HUES64 (cell line): ENCODE measurements at regions not wholly inside any gene's neighbourhood (a gene's known extent, or its start where the extent isn't known, plus 50 kb on each side); places are given as distances from the start of the nearest gene placed in this dataset.

Experiments
- H3K27ac ChIP-seq: 2 replicates; pipeline ENCODE4 v1.7.0; 2013; ENCODE audit warnings: low read depth, low read length, inconsistent platforms
- H3K27me3 ChIP-seq: 2 replicates; pipeline ENCODE4 v1.6.1; 2013; ENCODE audit warnings: mild to moderate bottlenecking, low read length; ENCODE audit not compliant: insufficient read depth
- H3K36me3 ChIP-seq: 2 replicates; pipeline ENCODE4 v1.6.1; 2013; ENCODE audit warnings: mild to moderate bottlenecking, low read length; ENCODE audit not compliant: insufficient read depth
- H3K4me1 ChIP-seq: 2 replicates; pipeline ENCODE4 v1.6.1; 2013; ENCODE audit warnings: mild to moderate bottlenecking, low read length, moderate library complexity; ENCODE audit not compliant: insufficient read depth
- H3K4me3 ChIP-seq: 2 replicates; pipeline ENCODE4 v1.5.1; 2013; ENCODE audit warnings: mild to moderate bottlenecking, low read length, moderate library complexity
- H3K9ac ChIP-seq: 2 replicates; pipeline ENCODE4 v1.6.1; 2013; ENCODE audit warnings: mild to moderate bottlenecking, low read depth, low read length
- H3K9me3 ChIP-seq: 2 replicates; pipeline ENCODE4 v1.6.1; 2013; ENCODE audit warnings: low read depth, low read length; ENCODE audit not compliant: insufficient read depth
- WGBS: fragments of 150-250, 120-280 bp; methylation state at CpG from one replicate; pipeline ENCODE4 v1.1.7; 2013; ENCODE audit warnings: missing lambda C conversion rate; 5-methylcytosine and 5-hydroxymethylcytosine counted together

- Histone ChIP-seq H3K4me3 (no peak overlapping the region), H3K27me3 (no peaks in the 10 kb centered on the region), H3K9ac (no peak overlapping the region), H3K36me3 (no peaks in the 10 kb centered on the region), H3K27ac (no peak overlapping the region), H3K4me1 (no peaks in the 10 kb centered on the region), H3K9me3 (peaks cover 6% of the 10 kb centered on the region; the same call in 1 of the 2 replicates)
- WGBS: 93% methylated on average over 3 of the region's 3 CpGs
These were observed 286.9 kb upstream of the RUNX1 start for GRCh38 chr21:35335951-35336446.

DNA sequence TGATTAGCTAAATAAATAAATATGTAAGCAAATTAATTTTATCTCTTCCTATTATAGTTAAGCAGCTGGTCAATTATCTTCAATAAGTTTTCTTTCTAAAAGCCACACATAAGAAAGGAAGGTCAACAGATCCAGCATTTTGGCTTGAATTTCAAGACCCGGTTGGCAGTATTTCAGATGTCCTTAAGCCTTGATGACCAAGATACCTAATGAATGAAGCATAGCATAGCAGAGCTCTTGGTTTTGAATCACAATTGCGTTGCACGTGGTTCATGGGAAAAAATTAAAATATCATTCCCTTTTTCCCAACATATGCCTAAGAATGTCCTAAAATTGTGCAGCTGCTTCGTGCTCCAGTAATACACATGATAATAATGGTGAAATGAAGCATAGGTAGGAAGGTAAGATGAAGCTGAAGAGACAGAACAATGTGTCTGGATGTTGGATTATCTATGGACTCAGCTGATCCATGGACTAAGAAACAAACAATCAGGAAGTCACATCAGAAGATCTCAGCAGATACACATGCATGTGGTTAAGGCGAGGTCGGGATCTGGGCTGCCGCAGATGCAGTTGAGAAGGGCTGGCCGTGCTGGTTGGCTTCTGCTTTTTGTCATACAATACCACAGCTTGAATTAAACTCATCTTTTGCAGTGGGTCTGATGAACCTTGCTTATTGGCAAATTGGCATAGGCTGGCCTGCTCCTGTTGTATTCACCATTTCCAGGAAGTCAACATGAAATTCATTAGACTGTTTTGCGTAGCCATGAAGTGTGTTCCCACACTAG is 284.9 kb upstream of the RUNX1 start:
- Histone ChIP-seq H3K4me1 (no peaks in the 10 kb centered on the region), H3K27me3 (no peaks in the 10 kb centered on the region), H3K9ac (no peak overlapping the region), H3K27ac (no peak overlapping the region), H3K9me3 (peaks cover 4% of the 10 kb centered on the region; the same call in 1 of the 2 replicates), H3K4me3 (no peak overlapping the region), H3K36me3 (no peaks in the 10 kb centered on the region)
- 96% methylated on average over 9 of the region's 9 CpGs for WGBS

GRCh38 chr21:35332841-35333426 is 283.8 kb upstream of the RUNX1 start:
- no peaks in the 10 kb centered on the region for H3K9me3 ChIP-seq
- no peak overlapping the region for H3K4me3 ChIP-seq
- no peaks in the 10 kb centered on the region for H3K36me3 ChIP-seq
- 91% methylated on average over 4 of the region's 5 CpGs for whole genome bisulfite sequencing
- H3K27ac ChIP-seq: no peak overlapping the region
- H3K9ac ChIP-seq: no peak overlapping the region
- no peaks in the 10 kb centered on the region for H3K27me3 ChIP-seq
- H3K4me1 ChIP-seq: no peaks in the 10 kb centered on the region

DNA sequence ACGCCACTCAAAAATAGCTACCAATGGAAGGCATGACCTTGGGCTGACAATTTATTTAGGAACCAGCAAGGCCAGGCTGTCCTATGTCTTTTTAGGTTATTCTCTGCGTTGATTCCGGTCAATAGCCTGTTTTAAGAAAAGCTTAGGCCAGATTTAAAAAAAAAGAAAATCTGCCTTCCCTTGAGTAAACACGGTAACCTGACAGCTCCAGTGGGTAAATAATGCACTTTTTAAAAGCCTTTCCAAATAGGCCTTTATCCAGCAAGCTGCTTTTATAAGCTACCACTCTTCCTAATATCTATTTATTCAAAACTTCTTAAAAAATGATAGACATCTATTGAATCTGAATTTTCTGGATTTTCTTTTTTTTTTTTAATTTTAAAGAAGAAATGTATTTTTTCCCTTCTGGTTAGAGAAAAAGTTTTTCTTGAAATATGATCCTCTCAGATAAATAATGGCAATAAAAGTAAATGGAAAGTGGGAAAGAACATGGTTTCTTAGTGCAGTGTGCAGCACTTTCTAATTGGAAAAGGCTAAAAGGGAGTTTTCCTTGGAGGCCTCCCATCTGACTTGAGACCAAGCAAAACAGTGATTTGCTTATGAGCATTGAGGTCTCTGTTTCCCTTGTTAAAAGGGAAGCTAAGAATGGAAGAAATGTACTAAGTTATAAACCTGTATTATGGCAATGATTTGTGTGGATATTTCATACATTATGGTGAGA is 281.0 kb upstream of the RUNX1 start:
- Histone ChIP-seq H3K27me3 (no peaks in the 10 kb centered on the region), H3K4me3 (no peak overlapping the region), H3K4me1 (no peaks in the 10 kb centered on the region), H3K36me3 (no peaks in the 10 kb centered on the region), H3K9me3 (no peaks in the 10 kb centered on the region), H3K27ac (no peak overlapping the region), H3K9ac (no peak overlapping the region)
- 93% methylated on average over 4 of the region's 4 CpGs for WGBS

DNA sequence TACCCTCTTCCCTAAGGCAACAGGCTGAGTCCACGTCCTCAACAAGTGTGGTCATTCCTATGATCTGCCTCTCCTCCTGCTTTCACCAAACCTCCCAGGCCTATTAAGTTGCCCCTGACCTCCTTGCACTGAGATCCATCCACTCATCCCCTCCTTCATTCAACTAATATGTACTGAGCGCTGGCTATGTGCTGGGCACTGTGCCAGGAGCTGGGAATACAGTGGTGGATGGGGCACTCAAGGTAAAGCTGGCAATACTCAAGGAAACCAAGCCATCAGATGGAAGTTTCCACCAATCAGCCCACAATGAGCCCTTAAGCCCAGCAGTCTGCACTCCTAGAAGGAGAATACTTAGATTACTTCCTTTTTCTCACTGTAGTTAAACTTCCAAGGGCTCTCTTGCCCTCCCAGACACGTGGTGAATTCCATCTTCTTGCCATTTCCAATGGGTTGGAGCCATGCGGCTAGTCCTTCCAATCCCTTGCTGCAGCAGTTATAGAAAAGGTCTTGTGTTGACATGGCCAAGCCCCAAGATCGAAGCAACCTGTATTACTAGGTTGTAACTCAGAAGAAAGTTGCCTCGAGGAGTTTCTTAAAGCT is 279.9 kb upstream of the RUNX1 start:
- no peak overlapping the region for H3K9ac ChIP-seq
- H3K4me3 ChIP-seq: no peak overlapping the region
- H3K27me3 ChIP-seq: no peaks in the 10 kb centered on the region
- H3K4me1 ChIP-seq: no peaks in the 10 kb centered on the region; the same call in 1 of the 2 replicates
- no peak overlapping the region for H3K27ac ChIP-seq
- H3K9me3 ChIP-seq: no peaks in the 10 kb centered on the region
- WGBS: 89% methylated on average over 6 of the region's 6 CpGs
- H3K36me3 ChIP-seq: no peaks in the 10 kb centered on the region

DNA sequence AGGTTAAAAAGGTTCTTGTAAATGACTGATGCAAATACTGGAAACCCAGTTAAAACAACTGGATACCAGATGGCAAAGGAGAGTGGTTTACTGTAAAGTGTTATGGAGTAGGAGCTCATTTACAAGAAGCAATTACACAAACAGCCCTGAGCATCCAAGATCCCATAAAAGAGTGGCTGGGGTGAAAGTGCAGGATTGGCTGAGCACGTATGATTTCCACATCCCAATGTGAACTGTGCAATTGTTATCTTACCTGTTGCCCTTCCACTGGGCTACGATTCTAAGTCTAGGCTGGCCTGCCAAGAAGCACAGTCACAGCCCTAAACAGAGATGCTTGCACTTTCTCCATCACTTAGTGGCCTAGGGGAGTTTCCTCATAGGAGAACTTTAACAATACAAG is 277.6 kb upstream of the RUNX1 start:
- Histone ChIP-seq H3K9ac (no peak overlapping the region), H3K27ac (no peak overlapping the region), H3K36me3 (no peaks in the 10 kb centered on the region), H3K4me3 (no peak overlapping the region), H3K9me3 (no peaks in the 10 kb centered on the region), H3K4me1 (no peaks in the 10 kb centered on the region; the same call in 1 of the 2 replicates), H3K27me3 (no peaks in the 10 kb centered on the region)
- 96% methylated on average over 2 of the region's 2 CpGs for WGBS

DNA sequence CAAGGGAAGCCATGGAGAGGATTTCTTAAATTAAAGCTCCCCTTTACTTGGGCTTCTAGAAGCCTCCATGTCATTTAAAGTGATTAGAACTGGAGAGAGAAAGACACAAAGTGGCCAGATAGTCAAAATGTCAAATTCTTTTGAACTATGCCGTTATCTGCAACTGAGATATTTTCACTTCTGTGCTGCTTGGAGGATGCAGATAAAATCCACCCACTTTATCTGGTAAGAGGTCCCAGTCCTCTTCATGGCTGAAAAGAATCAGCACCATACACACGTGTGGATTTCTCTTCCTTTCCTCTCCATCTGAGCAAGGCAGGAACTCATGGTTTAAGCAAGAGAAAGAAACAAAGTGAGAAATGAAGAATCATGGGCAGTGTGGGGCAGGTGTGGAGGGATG is 276.9 kb upstream of the RUNX1 start:
- Histone ChIP-seq H3K4me1 (peaks cover 2% of the 10 kb centered on the region; the same call in 1 of the 2 replicates), H3K9ac (no peak overlapping the region), H3K27ac (no peak overlapping the region), H3K36me3 (no peaks in the 10 kb centered on the region), H3K4me3 (no peak overlapping the region), H3K27me3 (no peaks in the 10 kb centered on the region), H3K9me3 (no peaks in the 10 kb centered on the region)
- WGBS: 87% methylated on average over 2 of the region's 2 CpGs

DNA sequence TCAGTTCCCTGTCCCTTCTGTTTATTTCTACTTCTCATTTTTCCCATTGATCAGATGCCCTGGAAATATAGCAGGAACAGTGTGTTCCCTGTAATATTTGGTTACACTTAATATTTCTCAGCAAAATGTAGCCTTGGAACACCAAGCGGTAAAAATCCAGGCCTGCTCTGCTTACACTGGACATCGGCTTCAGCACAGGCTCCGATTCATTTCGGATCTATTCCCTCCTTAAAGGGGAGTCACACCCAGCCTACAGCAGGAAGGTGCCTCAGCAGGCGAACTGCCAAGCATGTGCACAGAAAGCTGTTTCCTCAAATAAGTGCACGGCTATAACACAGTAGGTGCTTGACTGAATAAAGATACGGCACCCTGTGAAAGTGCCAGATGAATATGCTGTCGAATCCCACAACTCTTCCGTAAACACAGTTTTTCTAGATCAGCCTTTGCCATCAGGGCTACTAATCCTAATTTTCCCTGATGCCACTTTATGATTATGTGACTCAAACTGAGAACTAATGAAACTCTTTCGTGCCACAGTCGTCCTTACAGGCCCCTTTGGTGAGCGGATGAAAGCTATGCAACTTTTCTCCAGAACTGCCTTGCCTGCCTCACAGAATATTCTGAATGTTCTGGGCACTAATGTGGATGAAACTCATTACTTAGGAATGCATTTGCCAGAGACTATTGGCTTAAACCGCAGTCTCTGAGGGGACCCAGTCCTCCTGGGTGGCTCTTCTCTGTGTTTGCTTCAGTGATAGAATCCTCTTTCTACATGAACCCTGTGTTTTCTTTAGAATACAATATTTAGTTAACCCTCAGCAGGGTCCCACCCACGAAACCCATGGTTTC is 275.5 kb upstream of the RUNX1 start:
- 89% methylated on average over 14 of the region's 14 CpGs for WGBS
- Histone ChIP-seq H3K9ac (no peak overlapping the region), H3K4me3 (no peak overlapping the region), H3K36me3 (no peaks in the 10 kb centered on the region), H3K4me1 (peaks cover 2% of the 10 kb centered on the region; the same call in 1 of the 2 replicates), H3K27ac (no peak overlapping the region), H3K27me3 (no peaks in the 10 kb centered on the region), H3K9me3 (no peaks in the 10 kb centered on the region)

- Histone ChIP-seq H3K36me3 (no peaks in the 10 kb centered on the region), H3K27ac (no peak overlapping the region), H3K9me3 (no peaks in the 10 kb centered on the region), H3K9ac (no peak overlapping the region), H3K4me1 (peaks cover 2% of the 10 kb centered on the region; the same call in 1 of the 2 replicates), H3K4me3 (no peak overlapping the region), H3K27me3 (no peaks in the 10 kb centered on the region)
- 89% methylated on average over 9 of the region's 9 CpGs for WGBS
These were observed 274.8 kb upstream of the RUNX1 start for GRCh38 chr21:35323947-35324346.

DNA sequence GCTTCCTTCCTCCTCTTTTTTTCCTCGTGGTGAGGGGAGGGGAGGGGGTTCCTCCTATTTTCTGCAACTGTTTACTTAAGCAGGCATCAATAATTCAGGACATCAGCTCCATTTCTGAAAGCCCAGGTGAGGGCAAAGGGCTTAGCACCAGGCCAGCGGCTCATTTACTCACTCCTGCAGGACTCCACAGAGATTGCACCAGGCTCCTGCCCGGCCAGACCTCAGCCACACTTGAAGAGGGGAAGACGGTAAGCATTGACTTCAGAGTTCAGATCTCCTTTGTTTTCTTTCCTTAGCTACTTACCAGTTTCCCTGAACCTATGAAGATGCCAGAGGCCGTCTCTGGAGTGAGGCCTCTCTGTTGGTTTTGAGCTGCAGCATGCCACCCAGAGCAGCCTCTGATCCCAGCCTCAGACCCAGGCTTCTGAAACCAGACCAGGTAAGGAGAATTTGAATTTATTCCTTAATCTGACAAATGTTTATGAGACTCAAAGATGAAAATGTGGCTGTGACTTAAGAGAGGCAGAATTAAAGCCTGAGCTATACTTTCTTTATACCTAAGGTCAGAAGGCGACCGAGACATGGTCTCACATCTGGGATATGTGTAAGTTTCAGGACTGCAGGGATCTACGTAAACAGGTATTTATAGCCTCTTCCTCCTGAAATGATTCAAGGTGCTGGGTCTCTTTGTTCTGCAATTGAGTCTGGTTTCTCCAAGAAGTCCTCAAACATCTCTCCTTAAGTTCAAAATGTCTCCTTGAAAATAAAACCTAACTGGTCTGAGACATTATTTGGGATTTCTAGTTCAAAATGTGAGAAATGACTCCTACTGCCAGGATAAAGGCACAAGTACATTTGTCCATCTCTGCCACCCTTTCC is 272.5 kb upstream of the RUNX1 start:
- Histone ChIP-seq H3K27me3 (no peaks in the 10 kb centered on the region), H3K4me1 (peaks cover 2% of the 10 kb centered on the region; the same call in 1 of the 2 replicates)

More for the DNA sequence above, 272.5 kb upstream of the RUNX1 start:
- H3K36me3 ChIP-seq: no peaks in the 10 kb centered on the region
- no peak overlapping the region for H3K9ac ChIP-seq
- H3K9me3 ChIP-seq: no peaks in the 10 kb centered on the region
- H3K27ac ChIP-seq: no peak overlapping the region
- H3K4me3 ChIP-seq: no peak overlapping the region
- WGBS: 87% methylated on average over 7 of the region's 8 CpGs
